Neural progenitor cell (in vitro differentiated cells): ENCODE measurements at regions not wholly inside any gene's neighbourhood (a gene's known extent, or its start where the extent isn't known, plus 50 kb on each side); places are given as distances from the start of the nearest gene placed in this dataset.
A peak's percentile ranks its signal among the peaks of the same experiment; 100 is the strongest.

Source experiments
- DNase-seq: peaks from one replicate; pipeline ENCODE4 v3.0.0-alpha.2; 2016; ENCODE audit warnings: low spot score
- H2AFZ ChIP-seq: fragments of 200-600 bp; sonication (generic); replicated peaks from 2 replicates; pipeline ENCODE4 v1.6.1; 2016; ENCODE audit warnings: antibody characterized with exemption
- H3F3A ChIP-seq: fragments of 200-600 bp; sonication (generic); 2 replicates; pipeline ENCODE4 v1.6.1; 2016; ENCODE audit warnings: antibody characterized with exemption, low read depth
- H3K27ac ChIP-seq: fragments of 200-600 bp; sonication (generic); 2 replicates; pipeline ENCODE4 v1.5.1; 2016; ENCODE audit warnings: mild to moderate bottlenecking
- H3K27me3 ChIP-seq: fragments of 200-600 bp; sonication (generic); 2 replicates; pipeline ENCODE4 v1.6.1; 2016; ENCODE audit warnings: mild to moderate bottlenecking, moderate library complexity
- H3K36me3 ChIP-seq: fragments of 200-600 bp; sonication (generic); 2 replicates; pipeline ENCODE4 v1.5.1; 2016
- H3K4me1 ChIP-seq: fragments of 200-600 bp; sonication (generic); 2 replicates; pipeline ENCODE4 v1.6.1; 2016; ENCODE audit warnings: mixed run types
- H3K4me2 ChIP-seq: fragments of 200-600 bp; sonication (generic); 2 replicates; pipeline ENCODE4 v1.6.1; 2016
- H3K4me3 ChIP-seq: fragments of 200-600 bp; sonication (generic); 2 replicates; pipeline ENCODE4 v1.5.1; 2016
- H3K79me2 ChIP-seq: fragments of 200-600 bp; sonication (generic); 2 replicates; pipeline ENCODE4 v1.6.1; 2016; ENCODE audit warnings: low read depth
- H3K9ac ChIP-seq: fragments of 200-600 bp; sonication (generic); 2 replicates; pipeline ENCODE4 v1.6.1; 2016
- H3K9me3 ChIP-seq: fragments of 200-600 bp; sonication (generic); 2 replicates; pipeline ENCODE4 v1.5.1; 2016; ENCODE audit warnings: low read depth
- H4K20me1 ChIP-seq: fragments of 200-600 bp; sonication (generic); 2 replicates; pipeline ENCODE4 v1.6.1; 2016; ENCODE audit warnings: low read depth
- H3K27ac Mint-ChIP-seq: 3 replicates; pipeline ENCODE4 v1.8.0; 2021; ENCODE audit warnings: mixed read lengths
- H3K27me3 Mint-ChIP-seq: 2 replicates; pipeline ENCODE4 v1.8.0; 2022; ENCODE audit warnings: low read depth, mild to moderate bottlenecking, inconsistent platforms, moderate library complexity, mixed read lengths; ENCODE audit not compliant: insufficient read depth
- H3K36me3 Mint-ChIP-seq: 3 replicates; pipeline ENCODE4 v1.8.0; 2021; ENCODE audit warnings: mixed read lengths
- H3K4me1 Mint-ChIP-seq: 3 replicates; pipeline ENCODE4 v1.8.0; 2021; ENCODE audit warnings: mixed read lengths
- H3K4me3 Mint-ChIP-seq: 3 replicates; pipeline ENCODE4 v1.8.0; 2021; ENCODE audit warnings: mild to moderate bottlenecking, moderate library complexity, mixed read lengths
- H3K9me3 Mint-ChIP-seq: 3 replicates; pipeline ENCODE4 v1.8.0; 2020; ENCODE audit warnings: mixed read lengths
- EZH2 ChIP-seq: fragments of 200-600 bp; sonication (generic); IDR thresholded peaks from 2 replicates; pipeline ENCODE4 v1.6.1; 2017; ENCODE audit warnings: antibody characterized with exemption, mild to moderate bottlenecking, moderate library complexity
- EZH2phosphoT487 ChIP-seq: fragments of 200-600 bp; sonication (generic); IDR thresholded peaks from 2 replicates; pipeline ENCODE4 v1.6.1; 2017; ENCODE audit warnings: antibody characterized with exemption
- TF ChIP-seq, protein P1 (sequence below): fragments of 200-600 bp; sonication (generic); IDR thresholded peaks from 2 replicates; pipeline ENCODE4 v1.5.1; 2017; ENCODE audit warnings: antibody characterized with exemption, mild to moderate bottlenecking

DNA sequence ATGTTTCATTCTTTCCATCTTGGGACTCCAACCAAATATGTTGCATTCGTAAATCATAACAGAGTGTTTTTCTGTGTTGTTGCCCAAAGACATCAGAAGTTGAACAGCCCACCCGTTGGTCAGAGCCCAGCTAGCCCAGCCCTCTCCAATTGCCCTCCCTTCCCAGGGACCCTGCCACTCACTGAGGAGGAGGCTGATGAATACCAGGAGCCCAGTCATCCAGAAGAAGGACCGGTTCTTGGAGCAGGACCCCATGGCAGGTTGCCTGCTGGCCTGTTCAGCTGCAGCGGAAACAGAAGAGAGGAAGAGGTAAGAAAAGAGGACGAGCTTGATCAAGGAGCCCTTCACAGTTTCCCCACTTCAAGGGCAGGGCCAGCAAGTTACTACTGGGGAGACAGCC, 172.2 kb upstream of the ETV3 start:
- no peak overlapping the region for H3K27ac ChIP-seq
- no peak overlapping the region for H3K9ac ChIP-seq
- no peaks in the 10 kb centered on the region for H3K4me1 ChIP-seq
- TF ChIP-seq EZH2 (no peak), EZH2phosphoT487 (no peak)
- TF ChIP-seq, protein P1, sequence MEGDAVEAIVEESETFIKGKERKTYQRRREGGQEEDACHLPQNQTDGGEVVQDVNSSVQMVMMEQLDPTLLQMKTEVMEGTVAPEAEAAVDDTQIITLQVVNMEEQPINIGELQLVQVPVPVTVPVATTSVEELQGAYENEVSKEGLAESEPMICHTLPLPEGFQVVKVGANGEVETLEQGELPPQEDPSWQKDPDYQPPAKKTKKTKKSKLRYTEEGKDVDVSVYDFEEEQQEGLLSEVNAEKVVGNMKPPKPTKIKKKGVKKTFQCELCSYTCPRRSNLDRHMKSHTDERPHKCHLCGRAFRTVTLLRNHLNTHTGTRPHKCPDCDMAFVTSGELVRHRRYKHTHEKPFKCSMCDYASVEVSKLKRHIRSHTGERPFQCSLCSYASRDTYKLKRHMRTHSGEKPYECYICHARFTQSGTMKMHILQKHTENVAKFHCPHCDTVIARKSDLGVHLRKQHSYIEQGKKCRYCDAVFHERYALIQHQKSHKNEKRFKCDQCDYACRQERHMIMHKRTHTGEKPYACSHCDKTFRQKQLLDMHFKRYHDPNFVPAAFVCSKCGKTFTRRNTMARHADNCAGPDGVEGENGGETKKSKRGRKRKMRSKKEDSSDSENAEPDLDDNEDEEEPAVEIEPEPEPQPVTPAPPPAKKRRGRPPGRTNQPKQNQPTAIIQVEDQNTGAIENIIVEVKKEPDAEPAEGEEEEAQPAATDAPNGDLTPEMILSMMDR: no peak
- no peaks in the 10 kb centered on the region for H3K9me3 ChIP-seq
- peak; percentile 33 for DNase-seq
- H4K20me1 ChIP-seq: no peaks in the 10 kb centered on the region
- no peak overlapping the region for H3K4me3 ChIP-seq
- H3K27ac Mint-ChIP-seq: no peak overlapping the region
- no peaks in the 10 kb centered on the region for H3K36me3 Mint-ChIP-seq
- H2AFZ ChIP-seq: no peak overlapping the region
- H3K4me1 Mint-ChIP-seq: peaks cover 9% of the 10 kb centered on the region
- H3K36me3 ChIP-seq: no peaks in the 10 kb centered on the region
- H3K79me2 ChIP-seq: no peaks in the 10 kb centered on the region
- no peaks in the 10 kb centered on the region for H3K27me3 ChIP-seq
- H3K9me3 Mint-ChIP-seq: no peaks in the 10 kb centered on the region
- no peaks in the 10 kb centered on the region for H3F3A ChIP-seq
- H3K4me3 Mint-ChIP-seq: no peak overlapping the region
- H3K4me2 ChIP-seq: no peak overlapping the region
- peaks cover 2% of the 10 kb centered on the region for H3K27me3 Mint-ChIP-seq

DNA sequence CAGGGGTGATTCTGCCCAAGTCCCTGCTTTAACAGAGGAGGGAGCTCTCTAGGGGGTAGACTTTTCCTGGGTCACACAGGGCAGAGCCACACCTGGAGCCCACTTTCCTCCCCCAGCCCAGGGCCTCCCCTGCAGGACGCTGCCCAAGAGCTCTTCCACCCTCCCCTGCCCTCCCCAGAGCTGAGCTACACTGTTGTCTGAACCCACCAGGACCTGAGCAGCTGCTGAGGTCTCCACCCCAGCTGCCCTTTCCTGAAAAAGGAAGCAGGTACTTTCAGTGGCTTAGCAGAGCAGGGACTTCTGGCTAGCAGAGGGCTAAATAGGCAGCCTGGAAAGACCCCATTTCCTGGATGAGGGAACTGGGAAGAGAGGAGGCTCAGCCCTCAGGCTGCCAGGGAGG, 169.3 kb upstream of the ETV3 start:
- H3K36me3 Mint-ChIP-seq: no peaks in the 10 kb centered on the region
- Histone ChIP-seq H3K36me3 (no peaks in the 10 kb centered on the region), H3K4me2 (no peak overlapping the region), H2AFZ (no peak overlapping the region), H4K20me1 (no peaks in the 10 kb centered on the region), H3K27ac (no peak overlapping the region), H3K9me3 (no peaks in the 10 kb centered on the region), H3K4me1 (no peaks in the 10 kb centered on the region), H3F3A (no peaks in the 10 kb centered on the region), H3K9ac (no peak overlapping the region), H3K27me3 (no peaks in the 10 kb centered on the region), H3K4me3 (no peak overlapping the region), H3K79me2 (no peaks in the 10 kb centered on the region)
- TF ChIP-seq, protein P1: no peak
- TF ChIP-seq EZH2phosphoT487 (no peak), EZH2 (no peak)
- H3K4me1 Mint-ChIP-seq: peaks cover 9% of the 10 kb centered on the region
- H3K9me3 Mint-ChIP-seq: no peaks in the 10 kb centered on the region
- peaks cover 2% of the 10 kb centered on the region for H3K27me3 Mint-ChIP-seq
- DNase-seq: no peak
- no peak overlapping the region for H3K27ac Mint-ChIP-seq
- H3K4me3 Mint-ChIP-seq: no peak overlapping the region

DNA sequence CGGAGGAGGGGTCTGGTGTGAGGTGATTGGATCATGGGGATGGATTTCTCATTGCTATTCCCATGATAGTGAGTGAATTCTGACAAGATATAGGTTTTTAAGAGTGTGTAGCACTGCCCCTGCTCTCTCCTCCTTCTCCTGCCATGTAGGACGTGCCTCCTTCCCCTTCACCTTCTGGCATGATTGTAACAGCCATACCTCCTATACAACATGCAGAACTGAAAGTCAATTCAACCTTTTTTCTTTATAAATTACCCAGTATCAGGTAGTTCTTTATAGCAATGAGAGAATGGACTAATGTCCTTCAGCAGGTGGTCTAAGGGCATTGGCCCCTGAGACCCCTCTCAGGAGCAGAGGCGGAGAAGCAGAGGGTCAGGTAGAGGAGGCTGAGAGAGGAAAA, 168.7 kb upstream of the ETV3 start:
- DNase-seq: no peak
- Histone ChIP-seq H3K27ac (no peak overlapping the region), H3K9me3 (no peaks in the 10 kb centered on the region), H3K4me3 (no peak overlapping the region), H3K36me3 (no peaks in the 10 kb centered on the region), H3K4me2 (no peak overlapping the region), H3F3A (no peaks in the 10 kb centered on the region), H3K27me3 (no peaks in the 10 kb centered on the region), H2AFZ (no peak overlapping the region), H3K79me2 (no peaks in the 10 kb centered on the region), H3K4me1 (no peaks in the 10 kb centered on the region), H3K9ac (no peak overlapping the region), H4K20me1 (no peaks in the 10 kb centered on the region)
- Mint-ChIP-seq H3K27me3 (peaks cover 2% of the 10 kb centered on the region), H3K4me1 (peaks cover 9% of the 10 kb centered on the region), H3K9me3 (no peaks in the 10 kb centered on the region), H3K27ac (no peak overlapping the region), H3K36me3 (no peaks in the 10 kb centered on the region), H3K4me3 (no peak overlapping the region)
- no peak for TF ChIP-seq EZH2phosphoT487
- TF ChIP-seq, protein P1: no peak
- TF ChIP-seq EZH2: no peak

DNA sequence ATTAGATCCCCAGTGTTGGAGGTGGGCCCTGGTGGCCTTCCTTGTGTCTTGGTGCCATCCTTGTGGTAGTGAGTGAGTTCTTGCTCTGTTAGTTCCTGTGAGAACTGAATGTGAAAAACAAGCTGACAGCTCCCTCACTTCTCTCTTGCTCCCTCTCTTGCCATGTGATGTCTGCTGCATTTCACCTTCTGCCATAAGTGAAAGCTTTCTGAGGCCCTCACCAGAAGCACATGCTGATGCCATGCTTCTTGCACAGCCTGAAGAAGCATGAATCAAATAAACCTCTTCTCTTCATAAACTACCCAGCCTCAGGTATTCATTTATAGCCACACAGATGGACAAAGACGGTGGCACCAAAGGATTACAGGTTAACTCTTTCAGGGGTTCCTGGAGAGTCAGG, 166.1 kb upstream of the ETV3 start:
- H4K20me1 ChIP-seq: no peaks in the 10 kb centered on the region
- H3K9me3 ChIP-seq: no peaks in the 10 kb centered on the region
- H3K27ac ChIP-seq: no peak overlapping the region
- H3K4me1 ChIP-seq: no peaks in the 10 kb centered on the region
- H3K9ac ChIP-seq: no peak overlapping the region
- no peaks in the 10 kb centered on the region for H3K4me1 Mint-ChIP-seq
- no peaks in the 10 kb centered on the region for H3K27me3 ChIP-seq
- no peak overlapping the region for H3K4me3 Mint-ChIP-seq
- no peaks in the 10 kb centered on the region for H3K79me2 ChIP-seq
- no peaks in the 10 kb centered on the region for H3K36me3 ChIP-seq
- H2AFZ ChIP-seq: no peak overlapping the region
- no peaks in the 10 kb centered on the region for H3K9me3 Mint-ChIP-seq
- no peak overlapping the region for H3K27ac Mint-ChIP-seq
- H3K4me3 ChIP-seq: no peak overlapping the region
- H3K4me2 ChIP-seq: no peak overlapping the region
- no peak for TF ChIP-seq EZH2phosphoT487
- TF ChIP-seq, protein P1: no peak
- TF ChIP-seq EZH2: no peak
- H3F3A ChIP-seq: no peaks in the 10 kb centered on the region
- H3K27me3 Mint-ChIP-seq: no peaks in the 10 kb centered on the region
- H3K36me3 Mint-ChIP-seq: no peaks in the 10 kb centered on the region
- no peak for DNase-seq
